Astrocyte (in vitro differentiated cells and primary cell): ENCODE measurements at regions not wholly inside any gene's neighbourhood (a gene's known extent, or its start where the extent isn't known, plus 50 kb on each side); places are given as distances from the start of the nearest gene placed in this dataset.

Experiments
- DNase-seq: peaks from one replicate; pipeline ENCODE4 v3.0.0-alpha.2; 2010; ENCODE audit warnings: low read depth
- FAIRE-seq: peaks from 2 replicates; lab custom pipeline; 2011; peaks lifted over from hg19 to GRCh38; lab: Jason Lieb, UNC
- H2AFZ ChIP-seq: 2 replicates; pipeline ENCODE4 v1.6.0; 2012; ENCODE audit warnings: low read depth, low read length, inconsistent platforms
- H3K27ac ChIP-seq: 2 replicates; pipeline ENCODE4 v1.5.1; 2011; ENCODE audit warnings: low read depth, low read length, inconsistent platforms
- H3K27me3 ChIP-seq: 2 replicates; pipeline ENCODE4 v1.6.0; 2011; ENCODE audit warnings: low read length, inconsistent platforms; ENCODE audit not compliant: insufficient read depth
- H3K36me3 ChIP-seq: 2 replicates; pipeline ENCODE4 v1.5.1; 2011; ENCODE audit warnings: low read length, inconsistent platforms; ENCODE audit not compliant: insufficient read depth
- H3K4me1 ChIP-seq: 2 replicates; pipeline ENCODE4 v1.5.1; 2011; ENCODE audit warnings: low read length, inconsistent platforms; ENCODE audit not compliant: insufficient read depth
- H3K4me2 ChIP-seq: 2 replicates; pipeline ENCODE4 v1.6.0; 2012; ENCODE audit warnings: low read length, inconsistent platforms
- H3K4me3 ChIP-seq: 2 replicates; pipeline ENCODE4 v1.5.1; 2011; ENCODE audit warnings: low read depth, mild to moderate bottlenecking, low read length, inconsistent platforms; ENCODE audit not compliant: insufficient read depth
- H3K79me2 ChIP-seq: 2 replicates; pipeline ENCODE4 v1.6.0; 2012; ENCODE audit warnings: mild to moderate bottlenecking, low read length, inconsistent platforms; ENCODE audit not compliant: insufficient read depth
- H3K9ac ChIP-seq: 2 replicates; pipeline ENCODE4 v1.6.0; 2012; ENCODE audit warnings: mild to moderate bottlenecking, low read length, inconsistent platforms
- H3K9me3 ChIP-seq: 2 replicates; pipeline ENCODE4 v1.5.1; 2012; ENCODE audit warnings: low read depth, mild to moderate bottlenecking, low read length, inconsistent platforms; ENCODE audit not compliant: insufficient read depth
- H4K20me1 ChIP-seq: 2 replicates; pipeline ENCODE4 v1.6.0; 2012; ENCODE audit warnings: low read length, inconsistent platforms; ENCODE audit not compliant: insufficient read depth
- H3K27ac Mint-ChIP-seq: one replicate; pipeline ENCODE4 v1.8.0; 2021; ENCODE audit warnings: mild to moderate bottlenecking, mixed read lengths; ENCODE audit not compliant: unreplicated experiment
- H3K27me3 Mint-ChIP-seq: one replicate; pipeline ENCODE4 v1.8.0; 2021; ENCODE audit warnings: low read depth, mixed read lengths; ENCODE audit not compliant: unreplicated experiment
- H3K36me3 Mint-ChIP-seq: one replicate; pipeline ENCODE4 v1.8.0; 2021; ENCODE audit warnings: low read depth, mixed read lengths; ENCODE audit not compliant: unreplicated experiment
- H3K4me1 Mint-ChIP-seq: one replicate; pipeline ENCODE4 v1.8.0; 2021; ENCODE audit warnings: low read depth, mixed read lengths; ENCODE audit not compliant: unreplicated experiment
- H3K4me3 Mint-ChIP-seq: one replicate; pipeline ENCODE4 v1.8.0; 2021; ENCODE audit warnings: mild to moderate bottlenecking, moderate library complexity, mixed read lengths; ENCODE audit not compliant: unreplicated experiment
- H3K9me3 Mint-ChIP-seq: one replicate; pipeline ENCODE4 v1.8.0; 2021; ENCODE audit warnings: mild to moderate bottlenecking, mixed read lengths; ENCODE audit not compliant: unreplicated experiment
- CTCF ChIP-seq: IDR thresholded peaks from 2 replicates; pipeline ENCODE4 v1.5.1; 2011; ENCODE audit warnings: low read depth, mild to moderate bottlenecking, inconsistent platforms, low read length, moderate library complexity; ENCODE audit not compliant: insufficient read depth
- EZH2 ChIP-seq: IDR thresholded peaks from 2 replicates; pipeline ENCODE4 v1.6.1; 2012; ENCODE audit warnings: mild to moderate bottlenecking, low read length, inconsistent platforms; ENCODE audit not compliant: insufficient read depth

GRCh38 chr15:99446565-99447496, 119.0 kb upstream of the MEF2A start:
- H3K27ac Mint-ChIP-seq = no peak overlapping the region
- H3K36me3 ChIP-seq = no peaks in the 10 kb centered on the region
- H3K36me3 Mint-ChIP-seq = no peaks in the 10 kb centered on the region
- no peak for FAIRE-seq
- H3K4me1 ChIP-seq = peaks cover 25% of the 10 kb centered on the region
- H4K20me1 ChIP-seq = no peaks in the 10 kb centered on the region
- H3K9ac ChIP-seq = no peak overlapping the region
- no peaks in the 10 kb centered on the region for H3K27me3 ChIP-seq
- H3K4me3 ChIP-seq = no peak overlapping the region
- no peak for DNase-seq
- H3K79me2 ChIP-seq = no peaks in the 10 kb centered on the region
- peaks cover 2% of the 10 kb centered on the region for H3K9me3 Mint-ChIP-seq
- no peaks in the 10 kb centered on the region for H3K9me3 ChIP-seq
- TF ChIP-seq EZH2 (no peak), CTCF (no peak)
- H3K4me1 Mint-ChIP-seq = peaks cover 23% of the 10 kb centered on the region
- no peak overlapping the region for H3K27ac ChIP-seq
- H3K27me3 Mint-ChIP-seq = peaks cover 8% of the 10 kb centered on the region
- H2AFZ ChIP-seq = no peak overlapping the region
- no peak overlapping the region for H3K4me2 ChIP-seq
- H3K4me3 Mint-ChIP-seq = no peak overlapping the region

GRCh38 chr15:99447497-99448371, 118.0 kb upstream of the MEF2A start:
- Mint-ChIP-seq H3K27me3 (peaks cover 8% of the 10 kb centered on the region), H3K9me3 (peaks cover 2% of the 10 kb centered on the region), H3K4me3 (no peak overlapping the region), H3K27ac (no peak overlapping the region), H3K4me1 (peaks cover 14% of the 10 kb centered on the region), H3K36me3 (no peaks in the 10 kb centered on the region)
- TF ChIP-seq CTCF (no peak), EZH2 (no peak)
- Histone ChIP-seq H3K9ac (no peak overlapping the region), H3K27ac (no peak overlapping the region), H3K27me3 (no peaks in the 10 kb centered on the region), H3K4me2 (no peak overlapping the region), H2AFZ (no peak overlapping the region), H3K4me1 (peaks cover 20% of the 10 kb centered on the region), H3K36me3 (no peaks in the 10 kb centered on the region), H3K79me2 (no peaks in the 10 kb centered on the region), H3K4me3 (no peak overlapping the region), H4K20me1 (no peaks in the 10 kb centered on the region), H3K9me3 (no peaks in the 10 kb centered on the region)
- FAIRE-seq = no peak
- no peak for DNase-seq
